ENCODE measurements at regions not wholly inside any gene's neighbourhood (a gene's known extent, or its start where the extent isn't known, plus 50 kb on each side); places are given as distances from the start of the nearest gene placed in this dataset.
"Not testable (repeated sequence)": the region's sequence is repeated elsewhere in the genome, so short reads cannot be mapped to it uniquely, and the experiment has no call there.

- Histone ChIP-seq H3K4me3 (ENCODE audit: low read length in 2 of 2) (no peak overlapping the region), H3K27ac (ENCODE audit: low read depth in 1 of 2, low read length in 2 of 2) (no peak overlapping the region), H3K27me3 (ENCODE audit: control insufficient read depth in 1 of 2, insufficient read depth in 2 of 2, low read length in 1 of 2) (no peaks in the 10 kb centered on the region), H3K4me1 (ENCODE audit: control insufficient read depth in 1 of 2, insufficient read depth in 2 of 2, low read length in 2 of 2) (no peaks in the 10 kb centered on the region), H3K36me3 (ENCODE audit: control insufficient read depth in 1 of 2, insufficient read depth in 2 of 2, low read length in 1 of 2) (no peaks in the 10 kb centered on the region), H3K9me3 (ENCODE audit: control insufficient read depth, low read length) (no peaks in the 10 kb centered on the region)
- intact Hi-C loops (cut with DNase I): no loop called here
- no peak for DNase-seq
- ATAC-seq (ENCODE audit: low FRiP score): no peak
- whole genome bisulfite sequencing, 2 donors: 62 to 74% methylated on average over 3 of the region's 3 CpGs
Observed at GRCh38 chr13:105684216-105684615, 851.2 kb downstream of the EFNB2 start.

DNA sequence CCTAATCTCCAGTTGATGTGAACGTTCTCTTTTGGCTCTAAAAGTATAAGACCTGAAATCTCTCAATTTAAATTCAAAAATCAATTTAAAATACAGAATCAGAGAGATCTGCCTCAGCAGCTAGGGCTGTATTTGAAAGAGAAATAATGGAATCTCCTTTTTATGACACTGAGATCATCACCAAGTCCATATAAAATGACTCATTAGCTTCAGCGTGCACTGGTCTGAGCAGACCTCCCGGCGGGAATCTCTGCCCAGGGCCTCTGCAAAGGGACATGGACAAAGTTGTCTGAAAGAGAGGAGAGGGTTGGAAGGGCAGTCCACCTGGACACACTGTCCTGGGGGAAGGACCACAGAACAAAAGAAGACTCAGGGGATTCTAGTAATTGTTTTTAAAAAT, 855.6 kb downstream of the EFNB2 start:
- Histone ChIP-seq H3K27ac (ENCODE audit: low read depth in 1 of 2, low read length in 2 of 2) (no peak overlapping the region), H3K4me1 (ENCODE audit: control insufficient read depth in 1 of 2, insufficient read depth in 2 of 2, low read length in 2 of 2) (no peaks in the 10 kb centered on the region), H3K27me3 (ENCODE audit: control insufficient read depth in 1 of 2, insufficient read depth in 2 of 2, low read length in 1 of 2) (no peaks in the 10 kb centered on the region), H3K36me3 (ENCODE audit: control insufficient read depth in 1 of 2, insufficient read depth in 2 of 2, low read length in 1 of 2) (no peaks in the 10 kb centered on the region), H3K4me3 (ENCODE audit: low read length in 2 of 2) (no peak overlapping the region), H3K9me3 (ENCODE audit: control insufficient read depth, low read length) (no peaks in the 10 kb centered on the region)
- intact Hi-C loops (cut with DNase I): no loop called here
- DNase-seq (no peak), ATAC-seq (ENCODE audit: low FRiP score) (no peak)
- 84 to 85% methylated on average over 4 of the region's 4 CpGs for WGBS, 2 donors

- ATAC-seq (ENCODE audit: low FRiP score) (no peak), DNase-seq (no peak)
- no peaks in the 10 kb centered on the region for H3K36me3 ChIP-seq (ENCODE audit: control insufficient read depth in 1 of 2, insufficient read depth in 2 of 2, low read length in 1 of 2)
- WGBS, 2 donors: 87 to 97% methylated on average over 1 of the region's 1 CpG
- no peak overlapping the region for H3K27ac ChIP-seq (ENCODE audit: low read depth in 1 of 2, low read length in 2 of 2)
- no peak overlapping the region for H3K4me3 ChIP-seq (ENCODE audit: low read length in 2 of 2)
- no peaks in the 10 kb centered on the region for H3K9me3 ChIP-seq (ENCODE audit: control insufficient read depth, low read length)
- intact Hi-C loops (cut with DNase I): no loop called here
- no peaks in the 10 kb centered on the region for H3K4me1 ChIP-seq (ENCODE audit: control insufficient read depth in 1 of 2, insufficient read depth in 2 of 2, low read length in 2 of 2)
- H3K27me3 ChIP-seq (ENCODE audit: control insufficient read depth in 1 of 2, insufficient read depth in 2 of 2, low read length in 1 of 2): no peaks in the 10 kb centered on the region
Observed at GRCh38 chr13:105678072-105678471, 857.4 kb downstream of the EFNB2 start.

DNA sequence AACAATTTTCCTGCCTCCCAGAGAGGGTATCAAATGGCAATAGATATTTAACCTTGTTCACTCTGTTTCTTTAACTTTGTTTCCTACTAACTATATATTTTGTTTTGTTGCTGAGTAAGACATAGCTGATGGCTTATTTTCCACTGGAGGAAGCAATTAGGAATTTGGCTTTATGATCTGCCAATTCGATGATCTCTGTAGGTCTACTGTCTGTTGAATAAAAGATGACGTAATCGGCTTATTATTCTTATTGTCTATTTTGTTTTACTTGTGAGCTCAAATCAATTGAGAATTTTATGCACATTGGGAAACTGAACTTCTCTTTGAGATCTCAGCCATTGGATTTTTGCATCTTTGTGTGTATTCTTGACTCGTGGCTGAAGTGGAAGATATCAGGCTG, 862.6 kb downstream of the EFNB2 start:
- Histone ChIP-seq H3K27ac (ENCODE audit: low read depth in 1 of 2, low read length in 2 of 2) (no peak overlapping the region), H3K4me1 (ENCODE audit: control insufficient read depth in 1 of 2, insufficient read depth in 2 of 2, low read length in 2 of 2) (no peaks in the 10 kb centered on the region), H3K27me3 (ENCODE audit: control insufficient read depth in 1 of 2, insufficient read depth in 2 of 2, low read length in 1 of 2) (no peaks in the 10 kb centered on the region), H3K36me3 (ENCODE audit: control insufficient read depth in 1 of 2, insufficient read depth in 2 of 2, low read length in 1 of 2) (no peaks in the 10 kb centered on the region), H3K4me3 (ENCODE audit: low read length in 2 of 2) (no peak overlapping the region), H3K9me3 (ENCODE audit: control insufficient read depth, low read length) (no peaks in the 10 kb centered on the region)
- DNase-seq: no peak
- WGBS, 2 donors: 95 to 96% methylated on average over 4 of the region's 4 CpGs
- intact Hi-C loops (cut with DNase I): no loop called here
- ATAC-seq (ENCODE audit: low FRiP score): no peak

GRCh38 chr13:105671131-105671530, 864.3 kb downstream of the EFNB2 start:
- H3K9me3 ChIP-seq (ENCODE audit: control insufficient read depth, low read length); H3K4me3 ChIP-seq (ENCODE audit: low read length in 2 of 2); ATAC-seq (ENCODE audit: low FRiP score); intact Hi-C loops (cut with DNase I); H3K36me3 ChIP-seq (ENCODE audit: control insufficient read depth in 1 of 2, insufficient read depth in 2 of 2, low read length in 1 of 2); H3K4me1 ChIP-seq (ENCODE audit: control insufficient read depth in 1 of 2, insufficient read depth in 2 of 2, low read length in 2 of 2); H3K27me3 ChIP-seq (ENCODE audit: control insufficient read depth in 1 of 2, insufficient read depth in 2 of 2, low read length in 1 of 2); H3K27ac ChIP-seq (ENCODE audit: low read depth in 1 of 2, low read length in 2 of 2); DNase-seq: not testable (repeated sequence)
- 98 to 100% methylated on average over 9 of the region's 9 CpGs for WGBS, 2 donors

GRCh38 chr13:105670179-105670990, 865.1 kb downstream of the EFNB2 start:
- Histone ChIP-seq H3K36me3 (ENCODE audit: control insufficient read depth in 1 of 2, insufficient read depth in 2 of 2, low read length in 1 of 2) (no peaks in the 10 kb centered on the region), H3K4me1 (ENCODE audit: control insufficient read depth in 1 of 2, insufficient read depth in 2 of 2, low read length in 2 of 2) (no peaks in the 10 kb centered on the region), H3K9me3 (ENCODE audit: control insufficient read depth, low read length) (no peaks in the 10 kb centered on the region), H3K4me3 (ENCODE audit: low read length in 2 of 2) (no peak overlapping the region), H3K27me3 (ENCODE audit: control insufficient read depth in 1 of 2, insufficient read depth in 2 of 2, low read length in 1 of 2) (no peaks in the 10 kb centered on the region), H3K27ac (ENCODE audit: low read depth in 1 of 2, low read length in 2 of 2) (no peak overlapping the region)
- no peak for ATAC-seq (ENCODE audit: low FRiP score)
- intact Hi-C loops (cut with DNase I): no loop called here
- WGBS, 2 donors: 94 to 96% methylated on average over 3 of the region's 3 CpGs
- DNase-seq: no peak

DNA sequence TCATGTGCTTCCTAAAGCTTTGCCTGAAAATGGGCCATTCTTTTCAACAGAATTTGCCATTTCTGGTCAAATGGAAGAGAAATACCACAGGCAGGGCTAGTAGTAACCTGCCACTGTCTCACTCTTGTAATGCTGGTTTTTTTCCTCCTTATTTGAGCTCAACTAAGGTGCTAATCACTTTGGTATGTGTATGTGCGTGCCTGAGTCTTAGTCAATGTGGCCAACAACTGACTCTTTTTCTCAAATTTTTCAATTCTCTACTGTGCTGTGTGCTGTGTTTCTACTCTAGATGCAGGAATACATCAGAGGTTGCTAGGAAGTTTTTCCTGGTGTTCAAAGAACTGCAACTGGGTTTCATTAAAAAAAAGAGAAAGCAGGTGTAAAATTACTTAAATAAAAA, 870.2 kb downstream of the EFNB2 start:
- H3K27ac ChIP-seq (ENCODE audit: low read depth in 1 of 2, low read length in 2 of 2): no peak overlapping the region
- intact Hi-C loops (cut with DNase I): no loop called here
- H3K9me3 ChIP-seq (ENCODE audit: control insufficient read depth, low read length): no peaks in the 10 kb centered on the region
- H3K4me3 ChIP-seq (ENCODE audit: low read length in 2 of 2): no peak overlapping the region
- DNase-seq (no peak), ATAC-seq (ENCODE audit: low FRiP score) (no peak)
- no peaks in the 10 kb centered on the region for H3K27me3 ChIP-seq (ENCODE audit: control insufficient read depth in 1 of 2, insufficient read depth in 2 of 2, low read length in 1 of 2)
- WGBS, 2 donors: 31 to 43% methylated on average over 1 of the region's 1 CpG
- no peaks in the 10 kb centered on the region for H3K4me1 ChIP-seq (ENCODE audit: control insufficient read depth in 1 of 2, insufficient read depth in 2 of 2, low read length in 2 of 2)
- H3K36me3 ChIP-seq (ENCODE audit: control insufficient read depth in 1 of 2, insufficient read depth in 2 of 2, low read length in 1 of 2): no peaks in the 10 kb centered on the region

DNA sequence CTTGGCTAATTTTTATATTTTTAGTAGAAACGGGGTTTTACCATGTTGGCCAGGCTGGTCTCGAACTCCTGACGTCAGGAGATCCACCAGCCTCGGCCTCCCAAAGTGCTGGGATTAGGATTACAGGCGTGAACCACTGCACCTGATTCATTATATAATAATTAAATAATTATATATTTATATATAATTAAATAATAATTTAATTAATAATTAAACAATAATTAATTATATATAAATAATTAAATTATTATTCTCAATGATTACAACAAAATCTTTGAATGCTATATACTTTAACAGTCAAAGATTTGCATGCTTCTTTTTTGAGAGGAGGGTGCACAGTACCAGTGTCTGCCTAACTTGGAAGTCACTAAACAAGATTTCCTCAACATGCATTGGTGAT, 872.3 kb downstream of the EFNB2 start:
- no peak overlapping the region for H3K27ac ChIP-seq (ENCODE audit: low read depth in 1 of 2, low read length in 2 of 2)
- H3K4me3 ChIP-seq (ENCODE audit: low read length in 2 of 2): no peak overlapping the region
- intact Hi-C loops (cut with DNase I): no loop called here
- H3K9me3 ChIP-seq (ENCODE audit: control insufficient read depth, low read length): no peaks in the 10 kb centered on the region
- 95 to 97% methylated on average over 5 of the region's 5 CpGs for WGBS, 2 donors
- no peak for ATAC-seq (ENCODE audit: low FRiP score)
- no peaks in the 10 kb centered on the region for H3K27me3 ChIP-seq (ENCODE audit: control insufficient read depth in 1 of 2, insufficient read depth in 2 of 2, low read length in 1 of 2)
- H3K36me3 ChIP-seq (ENCODE audit: control insufficient read depth in 1 of 2, insufficient read depth in 2 of 2, low read length in 1 of 2): no peaks in the 10 kb centered on the region
- H3K4me1 ChIP-seq (ENCODE audit: control insufficient read depth in 1 of 2, insufficient read depth in 2 of 2, low read length in 2 of 2): no peaks in the 10 kb centered on the region
- DNase-seq: no peak

- ATAC-seq (ENCODE audit: low FRiP score): no peak
- intact Hi-C loops (cut with DNase I): no loop called here
Observed at GRCh38 chr13:105660561-105660960, 874.9 kb downstream of the EFNB2 start.

More at GRCh38 chr13:105660561-105660960, 874.9 kb downstream of the EFNB2 start:
- no peak overlapping the region for H3K27ac ChIP-seq (ENCODE audit: low read depth in 1 of 2, low read length in 2 of 2)
- no peaks in the 10 kb centered on the region for H3K36me3 ChIP-seq (ENCODE audit: control insufficient read depth in 1 of 2, insufficient read depth in 2 of 2, low read length in 1 of 2)
- DNase-seq: no peak
- H3K9me3 ChIP-seq (ENCODE audit: control insufficient read depth, low read length): no peaks in the 10 kb centered on the region
- 76 to 83% methylated on average over 3 of the region's 3 CpGs for WGBS, 2 donors
- no peak overlapping the region for H3K4me3 ChIP-seq (ENCODE audit: low read length in 2 of 2)
- H3K27me3 ChIP-seq (ENCODE audit: control insufficient read depth in 1 of 2, insufficient read depth in 2 of 2, low read length in 1 of 2): no peaks in the 10 kb centered on the region
- no peaks in the 10 kb centered on the region for H3K4me1 ChIP-seq (ENCODE audit: control insufficient read depth in 1 of 2, insufficient read depth in 2 of 2, low read length in 2 of 2)

Measured in aorta (tissue), 5 donors.